ENCODE measurements at regions not wholly inside any gene's neighbourhood (a gene's known extent, or its start where the extent isn't known, plus 50 kb on each side); places are given as distances from the start of the nearest gene placed in this dataset.

DNA sequence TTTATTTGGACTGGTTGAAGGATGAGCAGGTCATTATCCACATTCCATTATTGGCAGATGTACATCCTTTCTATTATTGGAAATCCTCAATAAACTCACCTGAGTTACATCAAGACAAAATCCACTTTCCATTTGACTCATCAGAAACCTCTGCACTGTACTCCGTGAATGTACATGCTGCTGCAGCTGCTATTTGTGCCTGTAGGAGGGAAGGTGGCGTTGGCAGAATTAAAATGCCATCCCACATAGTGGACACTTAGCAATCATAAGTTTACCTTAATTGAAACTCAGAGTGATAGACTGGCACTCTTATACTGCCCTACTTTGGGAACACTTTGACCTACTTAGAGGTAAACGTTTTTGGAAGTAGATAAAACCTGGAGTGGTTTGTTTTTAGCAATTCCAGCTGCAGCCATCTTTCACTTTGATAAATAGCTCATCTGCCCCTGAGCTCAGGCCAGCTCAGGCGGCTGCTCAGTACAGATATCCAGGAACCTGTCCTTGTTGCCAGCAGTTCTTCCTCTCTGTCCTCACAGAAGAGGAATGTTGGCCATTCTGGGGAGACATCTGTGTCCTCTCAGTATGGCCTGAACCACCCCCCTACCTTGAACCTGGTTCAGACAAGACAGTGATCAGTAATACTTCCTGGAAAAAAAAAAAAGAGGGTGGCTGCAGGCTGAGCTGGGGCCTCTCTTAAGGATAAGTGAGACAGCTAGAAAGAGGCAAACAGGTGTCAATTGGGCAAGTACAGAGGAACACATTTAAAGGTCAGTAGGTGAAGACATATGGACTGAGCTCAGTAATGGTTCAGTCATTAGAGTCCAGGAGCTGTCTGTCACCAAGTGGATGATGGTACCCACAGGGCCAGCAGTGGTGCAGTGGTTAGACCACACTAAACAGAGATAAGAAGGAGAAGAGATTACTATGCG is 153.4 kb upstream of the UMPS start:
- DNase-seq (ENCODE audit: low read depth in 2 of 2), result no peak

DNA sequence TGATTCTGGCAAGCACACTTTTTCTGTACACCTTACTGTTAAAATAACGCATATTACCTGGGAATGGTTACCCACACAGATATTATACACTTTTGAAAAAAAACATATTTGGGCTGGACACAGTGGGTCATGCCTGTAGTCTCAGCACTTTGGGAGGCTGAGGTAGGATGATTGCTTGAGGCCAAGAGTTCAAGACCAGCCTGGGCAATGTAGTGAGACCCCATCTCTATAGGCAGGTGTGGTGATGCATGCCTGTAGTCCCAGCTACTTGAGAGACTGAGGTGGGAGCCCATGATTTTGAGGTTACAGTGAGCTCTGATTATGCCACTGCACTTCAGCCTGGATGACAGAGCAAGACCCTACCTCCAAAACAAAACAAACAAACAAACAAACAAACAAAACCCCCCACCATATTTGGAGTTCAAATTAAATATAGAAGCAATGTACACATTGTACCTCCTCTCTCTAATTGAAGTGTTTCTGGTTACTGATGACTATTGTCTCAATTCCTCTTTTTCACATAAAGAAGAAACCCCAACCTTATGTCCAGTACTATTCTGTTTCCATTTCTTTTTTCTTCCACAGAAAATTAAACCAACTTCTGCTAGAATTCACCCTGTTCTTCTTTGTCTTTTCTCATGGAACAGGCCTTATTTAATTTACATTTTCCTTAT is 152.6 kb upstream of the UMPS start:
- no peak for DNase-seq (ENCODE audit: low read depth in 2 of 2)

DNA sequence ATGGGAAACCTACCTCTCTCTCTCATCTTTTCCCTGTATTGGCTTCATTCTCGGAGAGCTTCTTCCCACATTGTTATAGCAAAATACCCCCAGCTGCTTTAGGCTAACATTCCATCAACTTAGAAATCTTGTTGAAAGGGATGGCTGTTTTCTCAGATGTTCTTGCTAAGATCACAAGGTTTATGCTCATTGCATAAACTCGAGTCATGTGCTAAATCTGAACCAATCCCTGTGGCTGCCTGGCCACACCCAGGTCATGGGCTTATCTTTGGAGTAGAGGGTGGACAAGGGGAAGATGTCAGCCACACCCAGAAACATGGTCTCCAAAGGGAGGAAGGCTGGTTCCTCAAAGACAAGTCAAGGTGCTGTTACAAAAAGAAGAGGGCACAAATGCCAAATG is 150.6 kb upstream of the UMPS start:
- DNase-seq (ENCODE audit: low read depth in 2 of 2), result no peak

DNA sequence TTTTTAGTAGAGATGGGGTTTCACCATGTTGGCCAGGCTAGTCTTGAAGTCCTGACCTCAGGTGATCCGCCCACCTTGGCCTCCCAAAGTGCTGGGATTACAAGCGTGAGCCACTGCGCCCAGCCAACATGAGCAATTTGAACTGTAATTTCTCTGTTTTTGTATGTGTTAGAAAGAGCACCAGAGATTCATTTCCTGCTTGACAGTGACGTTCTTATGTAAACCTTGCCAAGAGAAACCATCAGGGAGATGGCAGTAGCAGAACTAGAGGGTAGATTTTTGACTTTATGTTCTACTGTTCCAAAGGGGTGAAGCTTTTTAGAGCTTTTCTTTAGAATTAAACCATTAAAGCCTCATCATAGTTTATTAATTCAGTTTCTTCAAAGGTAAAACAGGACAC is 148.1 kb upstream of the UMPS start:
- no peak for DNase-seq (ENCODE audit: low read depth in 2 of 2)

DNA sequence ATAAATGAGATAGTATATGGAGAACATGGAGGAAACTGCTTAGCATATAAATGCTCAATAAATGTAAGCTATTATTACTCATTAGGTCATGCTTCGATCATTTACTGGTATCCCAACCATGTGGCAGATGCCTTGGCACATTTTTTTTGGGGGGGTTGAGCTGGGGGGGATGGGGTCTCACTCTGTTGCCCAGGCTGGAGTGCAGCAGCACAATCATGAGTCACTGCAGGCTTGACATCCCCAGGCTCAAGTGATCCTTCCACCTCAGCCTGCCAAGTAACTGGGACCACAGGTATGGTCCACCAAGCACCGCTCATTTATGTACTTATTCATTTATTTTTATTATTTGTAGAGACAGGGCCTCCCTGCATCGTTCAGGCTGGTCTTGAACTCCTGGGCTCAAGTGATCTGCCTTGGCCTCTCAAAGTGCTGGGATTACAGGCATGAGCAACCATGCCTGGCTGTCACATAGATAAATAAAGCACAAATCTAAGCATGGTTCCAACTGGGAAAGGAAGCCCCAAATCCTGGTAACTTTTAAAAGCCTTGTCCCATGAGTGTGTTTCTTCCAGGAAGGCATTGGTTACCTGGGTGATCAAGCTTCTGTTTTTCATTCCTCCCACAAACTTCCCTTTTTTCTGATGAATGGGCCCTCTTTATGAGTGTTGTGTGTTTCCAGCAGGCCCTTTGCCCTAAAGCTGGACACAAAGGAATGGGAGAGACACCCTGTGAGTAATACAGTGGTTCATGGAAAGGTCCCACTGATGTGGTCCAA is 147.4 kb upstream of the UMPS start:
- no peak for DNase-seq (ENCODE audit: low read depth in 2 of 2)

DNA sequence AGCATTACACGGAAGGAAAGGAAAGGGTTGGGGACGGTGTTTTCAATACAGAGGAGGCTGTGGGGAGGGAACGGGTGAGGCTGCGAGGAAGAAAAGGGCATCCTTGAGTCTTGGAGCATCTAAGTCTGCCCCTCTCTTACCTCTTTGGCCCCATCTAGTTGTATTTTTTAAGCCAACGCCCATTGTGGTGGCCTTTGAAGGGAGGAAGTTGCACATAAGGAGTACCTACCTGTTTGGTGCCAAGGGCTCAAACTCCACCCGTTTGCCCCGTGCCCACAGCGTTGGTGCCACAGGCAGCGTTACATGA is 146.1 kb upstream of the UMPS start:
- DNase-seq (ENCODE audit: low read depth in 2 of 2), result no peak

DNA sequence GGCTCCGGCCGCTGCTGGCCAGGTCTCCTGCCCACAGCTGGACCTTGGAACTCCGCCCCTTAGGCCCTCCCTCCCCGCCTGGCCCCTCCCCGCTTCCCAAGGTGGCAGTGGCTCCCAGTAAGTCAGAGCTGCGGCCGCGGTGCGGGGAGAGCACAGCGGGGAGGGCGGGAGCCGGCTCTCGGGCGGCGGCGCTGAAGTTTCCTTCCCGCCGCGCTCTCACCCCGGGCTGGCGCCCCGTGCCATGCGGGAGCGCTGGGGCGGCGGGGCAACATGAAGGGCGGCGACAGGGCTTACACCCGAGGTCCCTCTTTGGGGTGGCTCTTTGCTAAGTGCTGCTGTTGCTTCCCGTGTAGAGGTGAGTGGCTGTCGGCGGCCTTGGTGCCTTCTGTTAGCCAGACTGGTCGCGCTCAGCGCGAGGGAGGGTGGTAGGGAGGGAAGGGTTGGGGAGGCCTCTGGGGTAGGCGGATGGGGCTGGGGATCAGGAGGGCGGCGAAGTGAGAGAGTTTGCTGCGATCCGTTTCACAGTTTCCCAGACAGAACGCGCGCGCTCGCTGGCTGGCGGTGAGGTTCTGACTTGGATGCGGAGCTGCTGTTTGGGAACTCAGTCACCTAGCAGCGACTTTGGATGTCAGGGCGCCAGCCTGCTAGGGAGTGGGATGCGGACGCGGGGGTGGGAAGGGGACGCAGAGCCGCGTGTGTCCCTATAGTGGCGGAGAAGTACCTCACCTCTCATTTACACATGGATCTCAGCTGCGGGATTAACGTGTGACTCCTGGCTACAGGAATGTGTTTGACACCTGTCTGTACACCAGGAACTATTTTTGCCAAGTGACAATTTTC is 145.5 kb upstream of the UMPS start:
- peak; percentile 5 to 26 for DNase-seq (ENCODE audit: low read depth in 2 of 2)

DNA sequence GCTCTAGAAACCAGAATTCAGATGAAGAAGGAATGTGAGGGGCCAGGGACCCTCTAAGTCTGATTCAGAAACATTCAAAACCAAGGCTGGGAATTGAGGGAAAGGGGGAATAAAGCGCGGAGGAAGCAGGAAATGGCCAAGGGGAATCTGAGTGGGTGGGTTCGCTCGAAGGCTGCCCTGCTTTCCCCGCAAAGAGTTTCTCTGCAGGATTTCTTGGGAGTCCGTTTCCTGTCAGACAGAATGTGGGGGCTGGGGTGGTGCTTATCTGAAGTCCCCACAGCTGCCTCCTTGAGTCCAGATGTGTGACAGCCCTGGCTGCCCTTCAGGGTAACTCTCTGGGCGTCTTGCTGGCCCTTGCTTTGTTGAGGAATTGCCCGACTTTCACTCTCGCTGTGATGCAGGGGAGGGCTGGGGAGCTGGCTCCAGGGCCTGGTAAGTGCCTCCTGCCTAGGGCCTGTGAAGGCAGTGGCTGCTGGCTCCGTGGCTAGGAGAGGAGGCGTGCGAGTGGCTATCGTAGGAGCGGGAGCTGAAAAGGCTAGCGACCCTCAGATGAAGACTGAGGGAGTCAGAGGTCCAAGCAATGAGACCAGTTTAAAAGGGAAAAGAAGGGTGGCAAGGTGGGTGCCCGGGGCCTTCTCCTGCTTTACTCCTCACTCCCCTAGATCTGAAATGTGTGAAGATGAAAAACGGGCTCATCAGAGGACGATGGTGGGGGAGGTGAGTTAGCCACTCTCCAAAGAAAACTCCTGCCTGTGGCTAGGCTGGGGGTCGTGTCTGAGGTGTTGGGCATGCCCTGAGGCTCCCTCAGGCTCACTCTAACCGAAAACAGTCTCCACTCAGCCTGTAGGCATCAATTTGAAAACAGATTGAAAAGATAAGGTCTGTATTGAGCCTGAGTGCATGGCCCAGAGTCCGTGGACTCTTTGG is 143.9 kb upstream of the UMPS start:
- DNase-seq (ENCODE audit: low read depth in 2 of 2), result no peak

DNA sequence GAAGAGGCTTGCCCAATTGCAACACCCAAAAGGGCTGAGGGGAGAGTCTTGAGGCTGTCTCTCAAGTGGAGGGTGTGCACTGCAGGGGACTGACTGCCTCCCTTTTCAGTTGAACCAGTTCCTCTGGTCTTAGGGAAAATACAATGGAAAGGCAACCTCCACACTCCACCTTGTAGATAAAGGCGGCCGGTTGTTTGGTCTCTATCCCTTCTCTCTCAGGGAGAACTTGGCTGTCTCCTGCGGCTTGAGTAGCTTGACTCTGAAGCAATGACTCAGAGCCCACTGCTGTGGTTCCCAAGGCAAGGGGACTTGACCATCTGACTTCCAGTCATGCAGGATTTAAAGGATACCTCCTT is 143.2 kb upstream of the UMPS start:
- DNase-seq (ENCODE audit: low read depth in 2 of 2), result no peak

DNA sequence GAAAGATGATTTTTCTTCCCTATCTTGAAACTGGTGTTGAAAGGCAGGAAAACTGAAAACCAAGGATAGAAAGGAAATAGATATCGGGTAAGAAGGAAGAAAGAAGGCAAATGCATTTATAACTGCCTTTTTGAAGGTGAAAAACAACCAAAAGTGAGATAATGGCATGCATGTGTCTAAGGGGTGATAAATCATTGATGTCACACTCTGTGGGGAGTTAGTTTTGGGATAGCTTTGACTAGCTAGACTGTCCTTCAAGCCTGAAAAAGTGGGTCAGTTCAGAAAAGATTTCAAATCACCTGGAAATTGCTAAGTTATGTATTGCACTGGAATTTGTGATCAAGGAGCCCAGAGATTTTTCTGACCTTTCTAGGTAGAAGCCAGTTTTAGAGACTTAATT is 142.2 kb upstream of the UMPS start:
- DNase-seq (ENCODE audit: low read depth in 2 of 2), result no peak

DNA sequence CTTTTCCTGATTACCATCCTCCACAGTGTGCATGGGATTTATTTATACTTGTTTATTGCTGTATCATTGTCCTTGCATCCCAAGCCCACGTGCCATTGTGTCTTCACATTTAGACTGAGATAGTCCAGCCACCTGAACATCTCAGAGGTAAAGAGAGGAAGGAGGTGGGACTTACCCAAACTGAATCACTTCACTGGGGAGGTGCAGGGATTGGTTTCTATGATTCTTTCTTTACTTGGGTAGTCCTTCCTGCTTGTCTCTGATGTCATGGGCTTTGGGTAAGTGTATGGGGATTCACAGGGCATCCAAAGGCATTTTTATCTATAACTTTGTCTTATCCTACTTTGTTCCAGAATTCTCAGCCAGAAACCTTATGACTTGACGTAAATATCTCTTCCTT is 141.5 kb upstream of the UMPS start:
- no peak for DNase-seq (ENCODE audit: low read depth in 2 of 2)

DNA sequence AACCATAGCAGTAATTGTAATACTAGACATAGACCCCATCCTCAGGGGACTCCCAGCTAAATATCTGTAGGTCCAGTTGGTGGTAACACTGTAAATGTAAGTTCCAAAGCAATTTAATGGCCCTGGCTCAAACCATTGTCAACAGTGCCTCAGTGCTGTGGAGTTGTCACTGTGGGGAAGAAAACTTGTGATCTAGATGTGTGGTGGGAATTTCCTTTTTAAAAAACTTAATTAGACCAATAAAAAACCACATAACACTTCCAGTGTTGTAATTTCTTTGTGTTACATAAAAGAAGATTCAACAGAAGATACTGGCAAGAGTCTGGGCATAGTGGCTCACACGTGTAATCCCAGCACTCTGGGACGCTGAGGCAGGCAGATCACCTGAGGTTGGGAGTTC is 138.6 kb upstream of the UMPS start:
- DNase-seq (ENCODE audit: low read depth in 2 of 2), result no peak

DNA sequence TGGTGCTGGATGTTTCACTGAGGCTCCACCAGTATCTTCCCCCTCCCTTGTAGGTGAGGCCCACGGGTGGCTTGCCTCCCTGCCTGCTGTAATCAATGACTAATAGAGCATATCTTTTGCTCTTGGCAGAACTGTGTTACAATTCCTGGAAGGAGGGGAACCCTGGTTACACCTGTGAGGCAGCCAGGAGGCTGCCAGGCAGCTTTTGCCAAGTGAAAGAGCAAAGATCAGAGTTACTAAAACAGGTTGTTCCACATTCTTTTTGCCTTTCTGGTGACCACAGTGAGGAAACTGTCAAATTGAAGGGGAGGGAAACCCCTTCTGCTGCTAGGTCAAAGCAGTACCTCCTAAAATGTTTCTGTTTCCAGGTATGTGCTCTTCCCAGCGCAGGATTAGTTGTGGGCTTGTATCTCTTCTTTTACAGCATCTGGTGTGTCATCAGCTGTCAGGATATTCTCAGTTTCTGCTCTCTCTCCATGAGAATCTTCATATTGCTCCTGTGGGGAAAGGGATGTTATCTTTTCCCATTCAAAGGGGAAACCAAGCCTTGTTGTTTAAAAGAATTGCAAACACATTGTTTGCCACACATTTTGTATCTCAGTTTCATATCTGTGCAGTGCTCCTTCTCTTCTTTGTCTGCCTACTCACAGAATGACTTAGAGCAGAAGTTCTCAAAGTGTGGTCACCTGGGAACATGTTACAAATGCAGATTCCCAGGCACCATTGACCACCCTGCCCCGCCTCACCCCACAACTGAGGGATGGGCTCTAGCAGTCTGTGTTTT is 137.4 kb upstream of the UMPS start:
- DNase-seq (ENCODE audit: low read depth in 2 of 2), result no peak

DNA sequence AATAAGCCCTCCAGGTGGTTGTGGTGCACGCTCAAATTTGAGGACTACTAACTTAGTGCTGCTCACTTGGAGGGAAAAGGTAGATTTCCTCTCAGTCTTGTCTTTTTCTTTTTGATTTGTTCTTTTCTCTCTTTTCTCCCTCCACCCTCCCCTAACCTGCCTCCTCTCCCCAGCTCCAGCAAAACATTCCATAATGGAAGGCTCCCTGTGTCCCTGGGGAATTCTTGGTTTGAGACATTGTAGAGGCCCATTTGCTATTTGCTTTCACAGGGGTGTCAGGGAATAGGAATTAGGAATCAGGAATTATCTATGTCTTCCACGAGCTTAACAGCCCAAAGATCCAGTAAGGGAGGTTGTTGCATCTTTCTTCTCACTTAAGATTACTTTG is 136.8 kb upstream of the UMPS start:
- DNase-seq (ENCODE audit: low read depth in 2 of 2), result no peak

DNA sequence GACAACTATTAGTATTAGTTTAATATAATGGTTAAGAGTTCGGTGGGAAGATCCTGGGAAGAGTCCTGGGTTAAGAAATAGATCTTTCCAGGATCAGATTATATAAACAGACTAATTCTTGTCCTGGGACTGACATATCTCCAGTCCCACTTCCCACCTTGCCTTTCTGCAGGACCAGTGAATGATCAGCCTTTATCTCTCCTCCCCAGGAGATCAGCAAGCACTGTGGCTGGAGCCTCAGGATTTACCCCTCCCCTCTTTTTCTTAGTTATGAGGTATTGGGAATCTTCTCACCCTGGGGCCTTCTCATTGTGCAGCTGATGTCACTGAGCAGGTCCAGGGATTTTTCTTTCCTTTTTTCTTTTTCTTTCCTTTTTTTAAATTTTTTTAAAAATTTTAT is 135.7 kb upstream of the UMPS start:
- DNase-seq (ENCODE audit: low read depth in 2 of 2), result no peak

DNA sequence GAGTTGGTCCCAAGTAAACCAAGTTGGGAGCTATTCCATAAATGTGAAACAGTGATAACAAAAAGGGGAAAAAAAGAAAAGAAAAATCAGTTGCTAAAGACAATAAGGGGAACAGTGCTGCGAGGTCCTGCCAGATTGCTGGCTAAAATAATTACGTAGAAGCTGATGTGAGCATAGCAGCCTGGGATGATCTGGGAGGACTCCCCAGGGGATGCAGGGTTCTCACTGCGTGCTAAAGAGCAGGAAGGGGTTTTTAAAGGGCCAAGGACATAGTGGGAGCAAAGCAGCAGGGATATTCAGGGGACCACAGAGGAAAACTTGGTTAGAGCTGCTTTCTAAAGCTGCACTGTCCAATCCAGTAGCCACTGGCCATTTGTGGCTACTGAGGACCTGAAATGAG is 133.0 kb upstream of the UMPS start:
- no peak for DNase-seq (ENCODE audit: low read depth in 2 of 2)

DNA sequence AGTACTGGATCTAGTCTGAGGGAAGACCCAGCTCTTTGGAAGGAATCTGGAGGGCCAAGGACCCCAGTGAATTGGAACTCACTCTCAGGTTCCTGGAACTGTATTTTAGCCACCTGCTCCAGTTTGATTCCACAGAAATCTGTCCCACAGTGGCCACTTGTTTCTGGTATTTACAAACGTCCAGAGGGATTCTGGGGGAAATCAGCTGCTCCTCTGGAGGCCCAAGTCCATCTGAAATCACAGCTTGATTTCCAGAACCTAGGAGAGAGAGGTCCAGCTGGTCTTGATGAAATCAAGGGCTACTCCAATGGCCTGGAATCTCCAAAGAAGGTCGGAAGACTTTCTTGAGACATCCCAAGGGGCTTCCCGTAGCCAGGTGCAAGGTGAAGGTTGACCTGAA is 132.3 kb upstream of the UMPS start:
- DNase-seq (ENCODE audit: low read depth in 2 of 2), result no peak

DNA sequence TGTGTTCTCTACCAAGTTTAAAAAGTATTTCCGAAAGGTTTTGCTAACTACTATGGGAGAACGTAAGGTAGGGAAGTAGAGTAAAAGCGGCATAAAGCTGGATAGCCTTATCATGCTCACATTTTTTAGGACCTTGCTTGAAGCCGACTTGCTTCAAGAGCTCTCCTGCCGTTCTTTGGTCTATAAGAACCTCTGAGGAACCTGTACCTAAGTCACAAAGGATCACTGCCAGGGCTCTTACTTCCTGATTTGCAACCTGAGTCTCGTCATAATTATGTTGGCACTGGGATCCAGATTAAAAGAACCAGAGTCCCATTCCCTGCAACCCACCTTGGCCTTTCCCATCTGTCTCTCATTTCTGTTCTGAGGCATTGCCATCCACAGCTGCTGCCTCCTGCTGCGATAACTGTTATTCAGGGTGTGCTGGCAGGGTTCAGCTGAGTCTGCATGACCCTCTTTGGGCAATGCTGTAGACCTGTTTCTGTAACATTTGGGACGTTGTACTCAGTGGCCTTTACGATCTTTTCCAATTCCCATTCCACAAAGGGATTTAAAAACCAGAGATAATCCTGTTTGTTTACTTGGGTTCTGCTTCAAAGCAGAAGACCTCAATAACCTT is 131.0 kb upstream of the UMPS start:
- DNase-seq (ENCODE audit: low read depth in 2 of 2), result no peak
